Neuronal stem cell (in vitro differentiated cells): ENCODE measurements at regions not wholly inside any gene's neighbourhood (a gene's known extent, or its start where the extent isn't known, plus 50 kb on each side); places are given as distances from the start of the nearest gene placed in this dataset.
A peak's percentile ranks its signal among the peaks of the same experiment; 100 is the strongest.

Source experiments
- DNase-seq: peaks from one replicate; pipeline ENCODE4 v3.0.0-alpha.2; 2013; ENCODE audit warnings: low spot score
- H2AFZ ChIP-seq: one replicate; pipeline ENCODE4 v1.6.1; 2013; ENCODE audit warnings: mild to moderate bottlenecking, low read length, inconsistent platforms
- H2AK5ac ChIP-seq: 2 replicates; pipeline ENCODE4 v1.6.1; 2013; ENCODE audit warnings: low read depth, mild to moderate bottlenecking, inconsistent platforms, low read length, moderate library complexity, mixed read lengths
- H2BK120ac ChIP-seq: 2 replicates; pipeline ENCODE4 v1.6.1; 2013; ENCODE audit warnings: low read depth, mild to moderate bottlenecking, inconsistent platforms, low read length, moderate library complexity, mixed read lengths
- H2BK12ac ChIP-seq: one replicate; pipeline ENCODE4 v1.6.1; 2013; ENCODE audit warnings: low read length, inconsistent platforms
- H2BK15ac ChIP-seq: 2 replicates; pipeline ENCODE4 v1.6.1; 2013; ENCODE audit warnings: mild to moderate bottlenecking, low read length, inconsistent platforms, mixed read lengths
- H2BK5ac ChIP-seq: one replicate; pipeline ENCODE4 v1.6.1; 2013; ENCODE audit warnings: inconsistent platforms, mild to moderate bottlenecking, low read length, moderate library complexity
- H3K14ac ChIP-seq: one replicate; pipeline ENCODE4 v1.6.1; 2013; ENCODE audit warnings: low read length, inconsistent platforms
- H3K18ac ChIP-seq: 2 replicates; pipeline ENCODE4 v1.6.1; 2013; ENCODE audit warnings: low read length, inconsistent platforms
- H3K23ac ChIP-seq: 2 replicates; pipeline ENCODE4 v1.6.1; 2013; ENCODE audit warnings: low read depth, mild to moderate bottlenecking, mixed read lengths, low read length, inconsistent platforms; ENCODE audit not compliant: poor library complexity
- H3K27ac ChIP-seq: replicated peaks from 3 replicates; pipeline ENCODE4 v1.5.1; 2013; ENCODE audit warnings: low read length, inconsistent platforms
- H3K27me3 ChIP-seq, 3 experiments: 2 replicates each; pipeline ENCODE4 v1.6.1; 2013; ENCODE audit warnings: low read length in 3 of 3, mild to moderate bottlenecking in 2 of 3, inconsistent platforms in 1 of 3, low read depth in 1 of 3, mixed read lengths in 1 of 3, moderate library complexity in 1 of 3; ENCODE audit not compliant: control insufficient read depth in 3 of 3, insufficient read depth in 3 of 3
- H3K36me3 ChIP-seq, 2 donors: replicated peaks in 1 of 2; 2 replicates each; pipeline ENCODE4 v1.6.1; 2013; ENCODE audit warnings: low read length in 2 of 2; ENCODE audit not compliant: control insufficient read depth in 2 of 2, insufficient read depth in 2 of 2
- H3K4ac ChIP-seq: 2 replicates; pipeline ENCODE4 v1.6.1; 2013; ENCODE audit warnings: inconsistent platforms, mild to moderate bottlenecking, low read length, moderate library complexity
- H3K4me1 ChIP-seq, 2 donors: 1 replicate in 1 of 2; 2 replicates in 1 of 2; pipeline ENCODE4 v1.6.1; 2013; ENCODE audit warnings: low read length in 2 of 2, low read depth in 1 of 2; ENCODE audit not compliant: control insufficient read depth in 2 of 2, insufficient read depth in 1 of 2
- H3K4me2 ChIP-seq: one replicate; pipeline ENCODE4 v1.6.1; 2013; ENCODE audit warnings: mild to moderate bottlenecking, low read length, inconsistent platforms; ENCODE audit not compliant: insufficient read depth, poor library complexity, severe bottlenecking
- H3K4me3 ChIP-seq, 2 donors: 2 replicates each; pipeline ENCODE4 v1.5.1; 2013; ENCODE audit warnings: low read length in 2 of 2, mild to moderate bottlenecking in 2 of 2, inconsistent platforms in 1 of 2, moderate library complexity in 1 of 2
- H3K79me1 ChIP-seq: one replicate; pipeline ENCODE4 v1.6.1; 2013; ENCODE audit warnings: low read depth, mild to moderate bottlenecking, inconsistent platforms, low read length, moderate library complexity
- H3K9ac ChIP-seq: one replicate; pipeline ENCODE4 v1.6.1; 2013; ENCODE audit warnings: mild to moderate bottlenecking, low read depth, low read length, inconsistent platforms; ENCODE audit not compliant: poor library complexity
- H3K9me3 ChIP-seq, 2 donors: replicated peaks in 1 of 2; 2 replicates each; pipeline versions ENCODE3 to v1.6.1; 2013; ENCODE audit warnings: low read length in 2 of 2, mild to moderate bottlenecking in 2 of 2, inconsistent platforms in 1 of 2, low read depth in 1 of 2, mixed read lengths in 1 of 2, moderate library complexity in 1 of 2; ENCODE audit not compliant: control insufficient read depth in 2 of 2, insufficient read depth in 1 of 2
- H4K8ac ChIP-seq: one replicate; pipeline ENCODE4 v1.6.1; 2013; ENCODE audit warnings: low read depth, mild to moderate bottlenecking, inconsistent platforms, low read length, moderate library complexity
- H4K91ac ChIP-seq: one replicate; pipeline ENCODE4 v1.6.1; 2013; ENCODE audit warnings: low read length, low read depth, mild to moderate bottlenecking, inconsistent platforms; ENCODE audit not compliant: poor library complexity
- WGBS, 2 donors: extraction: QIAGEN DNeasy Blood & Tissue Kit; methylation state at CpG; one replicate each; pipeline ENCODE4 v1.1.7; 2013; ENCODE audit warnings: missing lambda C conversion rate in 2 of 2, mixed read lengths in 1 of 2; ENCODE audit not compliant: insufficient read length in 2 of 2, insufficient replicate concordance in 1 of 2; ENCODE audit errors: extremely low coverage in 2 of 2; 5-methylcytosine and 5-hydroxymethylcytosine counted together

GRCh38 chr20:58044931-58045555 lies 183.4 kb downstream of the ANKRD60 start:
- WGBS, 2 donors, result no CpG with 5 or more reads among the region's 9 CpGs
- H2AK5ac ChIP-seq, result no peak overlapping the region

GRCh38 chr20:58044286-58044685 lies 184.2 kb downstream of the ANKRD60 start:
- Histone ChIP-seq H3K23ac (no peak overlapping the region), H3K4me3 (no peak overlapping the region), H2BK5ac (no peak overlapping the region), H3K9ac (no peak overlapping the region), H4K8ac (no peak overlapping the region), H3K4ac (no peak overlapping the region), H3K27ac (no peak overlapping the region), H3K79me1 (no peaks in the 10 kb centered on the region), H4K91ac (no peak overlapping the region), H3K9me3 (no peaks in the 10 kb centered on the region), H2AFZ (no peak overlapping the region), H3K27me3 (peaks cover 0 to 16% (median 0%) of the 10 kb centered on the region in 3 experiments), H3K18ac (no peak overlapping the region), H3K36me3 (no peaks in the 10 kb centered on the region), H3K4me2 (no peak overlapping the region), H3K14ac (no peak overlapping the region), H2BK15ac (no peak overlapping the region), H2BK12ac (no peak overlapping the region), H3K4me1 (peaks cover 0 to 11% of the 10 kb centered on the region in 2 donors), H2AK5ac (no peak overlapping the region), H2BK120ac (no peak overlapping the region)
- no peak for DNase-seq
- no CpG with 5 or more reads among the region's 6 CpGs for WGBS, 2 donors

More at GRCh38 chr20:58044931-58045555, 183.4 kb downstream of the ANKRD60 start:
- H2BK12ac ChIP-seq, result no peak overlapping the region
- no peak overlapping the region for H4K8ac ChIP-seq
- no peak overlapping the region for H3K27ac ChIP-seq
- H2AFZ ChIP-seq, result no peak overlapping the region
- H4K91ac ChIP-seq, result no peak overlapping the region
- peak overlapping the region; percentile 46 for H3K23ac ChIP-seq
- no peak overlapping the region for H3K14ac ChIP-seq
- H3K79me1 ChIP-seq, result no peaks in the 10 kb centered on the region
- no peaks in the 10 kb centered on the region for H3K9me3 ChIP-seq
- peaks cover 0 to 16% (median 0%) of the 10 kb centered on the region in 3 experiments for H3K27me3 ChIP-seq
- no peak overlapping the region for H2BK5ac ChIP-seq
- H2BK120ac ChIP-seq, result no peak overlapping the region
- H2BK15ac ChIP-seq, result no peak overlapping the region
- no peak overlapping the region for H3K18ac ChIP-seq
- no peak overlapping the region for H3K4me3 ChIP-seq
- no peak overlapping the region for H3K4me2 ChIP-seq
- H3K36me3 ChIP-seq, result no peaks in the 10 kb centered on the region
- no peak overlapping the region for H3K4ac ChIP-seq
- no peak for DNase-seq
- H3K4me1 ChIP-seq, result peaks cover 0 to 11% of the 10 kb centered on the region in 2 donors
- H3K9ac ChIP-seq, result no peak overlapping the region

GRCh38 chr20:58043236-58044140 lies 185.0 kb downstream of the ANKRD60 start:
- no CpG with 5 or more reads among the region's 17 CpGs for WGBS, 2 donors
- no peak overlapping the region for H4K8ac ChIP-seq
- no peak overlapping the region for H2AFZ ChIP-seq
- peaks cover 0 to 11% of the 10 kb centered on the region in 2 donors for H3K4me1 ChIP-seq
- H3K4me2 ChIP-seq, result no peak overlapping the region
- peak overlapping the region; percentile 51 for H3K23ac ChIP-seq
- H4K91ac ChIP-seq, result no peak overlapping the region
- no peak overlapping the region for H2BK12ac ChIP-seq
- H3K4ac ChIP-seq, result no peak overlapping the region
- H3K27me3 ChIP-seq, result peaks cover 0 to 16% (median 0%) of the 10 kb centered on the region in 3 experiments
- peak overlapping the region; percentile 60 for H2AK5ac ChIP-seq
- no peaks in the 10 kb centered on the region for H3K36me3 ChIP-seq
- H3K18ac ChIP-seq, result no peak overlapping the region
- no peaks in the 10 kb centered on the region for H3K9me3 ChIP-seq
- H2BK5ac ChIP-seq, result no peak overlapping the region
- no peak overlapping the region for H3K4me3 ChIP-seq
- no peaks in the 10 kb centered on the region for H3K79me1 ChIP-seq
- DNase-seq, result no peak
- H2BK120ac ChIP-seq, result no peak overlapping the region
- H3K14ac ChIP-seq, result no peak overlapping the region
- no peak overlapping the region for H3K27ac ChIP-seq
- H3K9ac ChIP-seq, result no peak overlapping the region
- no peak overlapping the region for H2BK15ac ChIP-seq

GRCh38 chr20:58042591-58042990 lies 185.9 kb downstream of the ANKRD60 start:
- Histone ChIP-seq H3K36me3 (no peaks in the 10 kb centered on the region), H3K27me3 (peaks cover 0 to 16% (median 0%) of the 10 kb centered on the region in 3 experiments), H2BK12ac (no peak overlapping the region), H2AFZ (no peak overlapping the region), H2BK5ac (no peak overlapping the region), H2BK15ac (no peak overlapping the region), H4K8ac (no peak overlapping the region), H4K91ac (no peak overlapping the region), H3K79me1 (no peaks in the 10 kb centered on the region), H3K23ac (no peak overlapping the region), H3K4me1 (peaks cover 0 to 11% of the 10 kb centered on the region in 2 donors), H3K27ac (no peak overlapping the region), H3K4ac (no peak overlapping the region), H3K14ac (no peak overlapping the region), H3K9ac (no peak overlapping the region), H2AK5ac (no peak overlapping the region), H2BK120ac (no peak overlapping the region), H3K9me3 (no peaks in the 10 kb centered on the region), H3K18ac (no peak overlapping the region), H3K4me2 (no peak overlapping the region), H3K4me3 (no peak overlapping the region)
- no CpG with 5 or more reads among the region's 1 CpG for WGBS, 2 donors
- DNase-seq, result no peak
